ENCODE measurements at regions not wholly inside any gene's neighbourhood (a gene's known extent, or its start where the extent isn't known, plus 50 kb on each side); places are given as distances from the start of the nearest gene placed in this dataset.

DNA sequence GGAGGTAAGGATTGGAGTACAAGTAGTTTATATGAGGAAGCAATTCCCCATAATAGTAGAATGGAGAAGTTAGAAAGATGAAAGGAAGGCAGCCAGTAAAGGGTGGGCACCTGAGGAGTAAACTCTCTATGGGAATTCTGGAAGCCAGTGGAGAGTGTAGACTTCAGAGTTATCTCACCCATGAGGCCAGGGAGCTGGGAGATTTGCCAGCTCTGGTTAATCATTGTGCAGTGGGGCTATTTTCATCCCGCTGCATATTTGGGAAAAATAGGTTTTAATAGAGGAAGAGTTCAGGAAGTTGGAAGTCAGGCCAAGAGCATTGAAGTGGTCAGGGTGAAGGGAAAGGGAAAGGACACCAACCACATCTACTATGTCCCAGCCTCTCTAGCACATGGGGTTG is 242.3 kb upstream of the BRINP1 start:
- no peaks in the 10 kb centered on the region; a peak in 2 of 7 replicates for H3K36me3 Mint-ChIP-seq (ENCODE audit: insufficient read depth in 1 of 3, low read depth in 3 of 3)
- H3K27ac Mint-ChIP-seq, result no peak overlapping the region

More for the DNA sequence above, 242.3 kb upstream of the BRINP1 start:
- H2BK15ac ChIP-seq (ENCODE audit: low read depth, low read length), result no peak overlapping the region
- DNase-seq, result no peak
- H3K23me2 ChIP-seq (ENCODE audit: insufficient read length, low read depth, low read length, poor library complexity, severe bottlenecking), result no peaks in the 10 kb centered on the region
- no peak overlapping the region for H3K18ac ChIP-seq (ENCODE audit: insufficient read length, low read depth, low read length)
- H3K4me2 ChIP-seq (ENCODE audit: insufficient read depth, insufficient read length, low read length), result no peak overlapping the region
- no peak for TF ChIP-seq CTCF (conservative IDR thresholded peaks at IDR 0.05)
- no peak overlapping the region for H3K23ac ChIP-seq (ENCODE audit: insufficient read length, low read depth, low read length)
- H2BK5ac ChIP-seq (ENCODE audit: insufficient read length, low read length), result no peak overlapping the region
- H4K5ac ChIP-seq (ENCODE audit: insufficient read length, low read depth, low read length), result no peak overlapping the region
- H3K27ac ChIP-seq (ENCODE audit: insufficient read length, low read depth, low read length), result no peak overlapping the region
- H3K9ac ChIP-seq (ENCODE audit: extremely low read depth, insufficient read length, low read length), result no peak overlapping the region
- no peak overlapping the region for H3K4ac ChIP-seq (ENCODE audit: low read depth, low read length)
- Mint-ChIP-seq H3K9me3 (peaks cover 0 to under 1% of the 10 kb centered on the region in 2 experiments; a peak in 2 of 5 replicates), H3K27me3 (ENCODE audit: low read depth) (peaks cover 2% of the 10 kb centered on the region; the same call in 1 of the 2 replicates), H3K4me3 (no peak overlapping the region), H3K4me1 (peaks cover 11 to 14% of the 10 kb centered on the region in 2 experiments)
- no peak overlapping the region for H4K8ac ChIP-seq (replicated peaks; ENCODE audit: insufficient read length, low read depth, low read length)
- no peak overlapping the region for H3K14ac ChIP-seq (ENCODE audit: insufficient read depth, low read length)
- H4K91ac ChIP-seq (ENCODE audit: insufficient read length, low read depth, low read length), result no peak overlapping the region
- no peaks in the 10 kb centered on the region for H4K20me1 ChIP-seq (ENCODE audit: control insufficient read depth, insufficient read depth, insufficient read length)
- WGBS (ENCODE audit: extremely low coverage, insufficient read length, low lambda C conversion rate), result no CpG with 5 or more reads among the region's 1 CpG
- no peak overlapping the region for H2BK20ac ChIP-seq (ENCODE audit: low read depth, low read length, poor library complexity, severe bottlenecking)
- H2AFZ ChIP-seq (ENCODE audit: low read length), result no peak overlapping the region
- H3K27me3 ChIP-seq (ENCODE audit: insufficient read depth, low read length), result no peaks in the 10 kb centered on the region
- no peaks in the 10 kb centered on the region for H3K79me2 ChIP-seq (ENCODE audit: insufficient read depth, low read length)
- H3K9me3 ChIP-seq (ENCODE audit: control insufficient read depth, low read depth, low read length), result no peaks in the 10 kb centered on the region
- H3K79me1 ChIP-seq (ENCODE audit: insufficient read depth, low read depth, low read length, poor library complexity, severe bottlenecking), result no peaks in the 10 kb centered on the region
- no peak overlapping the region for H2BK120ac ChIP-seq (ENCODE audit: low read depth, low read length, poor library complexity, severe bottlenecking)
- no peak overlapping the region for H3T11ph ChIP-seq (ENCODE audit: low read length)
- H3K56ac ChIP-seq (ENCODE audit: insufficient read length, low read depth, low read length), result no peak overlapping the region
- no peak overlapping the region for H2BK12ac ChIP-seq (ENCODE audit: insufficient read length, low read depth, low read length)
- no peak overlapping the region for H2AK5ac ChIP-seq (ENCODE audit: insufficient read length, low read length)
- H3K4me1 ChIP-seq (ENCODE audit: insufficient read depth, low read length), result peaks cover 4% of the 10 kb centered on the region; the same call in 1 of the 2 replicates

All from H9 (cell line).